ENCODE measurements at regions not wholly inside any gene's neighbourhood (a gene's known extent, or its start where the extent isn't known, plus 50 kb on each side); places are given as distances from the start of the nearest gene placed in this dataset.
A peak's percentile ranks its signal among the peaks of the same experiment; 100 is the strongest.

- Histone ChIP-seq H2BK12ac (ENCODE audit: low read length) (no peak overlapping the region), H3K9ac (ENCODE audit: low read depth, low read length, poor library complexity) (no peak overlapping the region), H2BK120ac (ENCODE audit: low read depth, low read length) (no peak overlapping the region), H4K8ac (ENCODE audit: low read depth, low read length) (no peak overlapping the region), H3K18ac (ENCODE audit: low read length) (peak overlapping the region; percentile 51), H3K14ac (ENCODE audit: low read length) (no peak overlapping the region), H3K23ac (ENCODE audit: low read depth, low read length, poor library complexity) (no peak overlapping the region), H3K79me1 (ENCODE audit: low read depth, low read length) (no peaks in the 10 kb centered on the region), H4K91ac (ENCODE audit: low read depth, low read length, poor library complexity) (no peak overlapping the region), H2AFZ (ENCODE audit: low read length) (no peak overlapping the region), H3K4me3 (ENCODE audit: low read length in 2 of 2) (no peak overlapping the region), H2BK15ac (ENCODE audit: low read length) (no peak overlapping the region), H2AK5ac (ENCODE audit: low read depth, low read length) (peak overlapping the region; percentile 11), H3K27me3 (ENCODE audit: control insufficient read depth in 3 of 3, insufficient read depth in 3 of 3, low read depth in 1 of 3, low read length in 3 of 3) (no peaks in the 10 kb centered on the region), H3K36me3 (replicated peaks in 1 of 2; ENCODE audit: control insufficient read depth in 2 of 2, insufficient read depth in 2 of 2, low read length in 2 of 2) (no peaks in the 10 kb centered on the region), H3K9me3 (replicated peaks in 1 of 2; ENCODE audit: control insufficient read depth in 2 of 2, insufficient read depth in 1 of 2, low read depth in 1 of 2, low read length in 2 of 2) (no peaks in the 10 kb centered on the region), H3K4ac (ENCODE audit: low read length) (no peak overlapping the region), H3K4me1 (ENCODE audit: control insufficient read depth in 2 of 2, insufficient read depth in 1 of 2, low read depth in 1 of 2, low read length in 2 of 2) (no peaks in the 10 kb centered on the region), H3K4me2 (ENCODE audit: insufficient read depth, low read length, poor library complexity, severe bottlenecking) (no peak overlapping the region), H3K27ac (replicated peaks; ENCODE audit: low read length) (no peak overlapping the region), H2BK5ac (ENCODE audit: low read length) (no peak overlapping the region)
- WGBS, 2 donors (ENCODE audit: extremely low coverage in 2 of 2, insufficient read length in 2 of 2, insufficient replicate concordance in 1 of 2): no CpG with 5 or more reads among the region's 6 CpGs
- no peak for DNase-seq (ENCODE audit: low spot score)
Measured at GRCh38 chr9:95796029-95796428, 79.5 kb upstream of the ERCC6L2 start.

- no peak overlapping the region for H2AK5ac ChIP-seq (ENCODE audit: low read depth, low read length)
- H3K79me1 ChIP-seq (ENCODE audit: low read depth, low read length): no peaks in the 10 kb centered on the region
- no peaks in the 10 kb centered on the region for H3K27me3 ChIP-seq (ENCODE audit: control insufficient read depth in 3 of 3, insufficient read depth in 3 of 3, low read depth in 1 of 3, low read length in 3 of 3)
- H2BK120ac ChIP-seq (ENCODE audit: low read depth, low read length): no peak overlapping the region
- no peaks in the 10 kb centered on the region for H3K4me1 ChIP-seq (ENCODE audit: control insufficient read depth in 2 of 2, insufficient read depth in 1 of 2, low read depth in 1 of 2, low read length in 2 of 2)
- H3K4ac ChIP-seq (ENCODE audit: low read length): no peak overlapping the region
- no peak overlapping the region for H2BK15ac ChIP-seq (ENCODE audit: low read length)
- no peak overlapping the region for H4K91ac ChIP-seq (ENCODE audit: low read depth, low read length, poor library complexity)
- DNase-seq (ENCODE audit: low spot score): no peak
- no peak overlapping the region for H3K23ac ChIP-seq (ENCODE audit: low read depth, low read length, poor library complexity)
- WGBS, 2 donors (ENCODE audit: extremely low coverage in 2 of 2, insufficient read length in 2 of 2, insufficient replicate concordance in 1 of 2): no CpG with 5 or more reads among the region's 5 CpGs
- H2BK5ac ChIP-seq (ENCODE audit: low read length): no peak overlapping the region
- H3K14ac ChIP-seq (ENCODE audit: low read length): no peak overlapping the region
- no peak overlapping the region for H2AFZ ChIP-seq (ENCODE audit: low read length)
- H3K36me3 ChIP-seq (replicated peaks in 1 of 2; ENCODE audit: control insufficient read depth in 2 of 2, insufficient read depth in 2 of 2, low read length in 2 of 2): no peaks in the 10 kb centered on the region
- no peak overlapping the region for H4K8ac ChIP-seq (ENCODE audit: low read depth, low read length)
- no peak overlapping the region for H2BK12ac ChIP-seq (ENCODE audit: low read length)
- no peak overlapping the region for H3K18ac ChIP-seq (ENCODE audit: low read length)
- H3K4me2 ChIP-seq (ENCODE audit: insufficient read depth, low read length, poor library complexity, severe bottlenecking): no peak overlapping the region
- H3K27ac ChIP-seq (replicated peaks; ENCODE audit: low read length): no peak overlapping the region
- no peak overlapping the region for H3K9ac ChIP-seq (ENCODE audit: low read depth, low read length, poor library complexity)
- no peaks in the 10 kb centered on the region for H3K9me3 ChIP-seq (replicated peaks in 1 of 2; ENCODE audit: control insufficient read depth in 2 of 2, insufficient read depth in 1 of 2, low read depth in 1 of 2, low read length in 2 of 2)
- H3K4me3 ChIP-seq (ENCODE audit: low read length in 2 of 2): no peak overlapping the region
Measured at GRCh38 chr9:95793924-95794828, 81.3 kb upstream of the ERCC6L2 start.

GRCh38 chr9:95791695-95792094 is 83.8 kb upstream of the ERCC6L2 start:
- H2BK5ac ChIP-seq (ENCODE audit: low read length): no peak overlapping the region
- no peak overlapping the region for H3K4me2 ChIP-seq (ENCODE audit: insufficient read depth, low read length, poor library complexity, severe bottlenecking)
- H3K9ac ChIP-seq (ENCODE audit: low read depth, low read length, poor library complexity): no peak overlapping the region
- H3K4me3 ChIP-seq (ENCODE audit: low read length in 2 of 2): no peak overlapping the region
- H3K14ac ChIP-seq (ENCODE audit: low read length): no peak overlapping the region
- WGBS, 2 donors (ENCODE audit: extremely low coverage in 2 of 2, insufficient read length in 2 of 2, insufficient replicate concordance in 1 of 2): no CpG with 5 or more reads among the region's 2 CpGs
- no peaks in the 10 kb centered on the region for H3K9me3 ChIP-seq (replicated peaks in 1 of 2; ENCODE audit: control insufficient read depth in 2 of 2, insufficient read depth in 1 of 2, low read depth in 1 of 2, low read length in 2 of 2)
- H2AFZ ChIP-seq (ENCODE audit: low read length): no peak overlapping the region
- no peaks in the 10 kb centered on the region for H3K27me3 ChIP-seq (ENCODE audit: control insufficient read depth in 3 of 3, insufficient read depth in 3 of 3, low read depth in 1 of 3, low read length in 3 of 3)
- H4K91ac ChIP-seq (ENCODE audit: low read depth, low read length, poor library complexity): no peak overlapping the region
- no peak overlapping the region for H3K27ac ChIP-seq (replicated peaks; ENCODE audit: low read length)
- H3K36me3 ChIP-seq (replicated peaks in 1 of 2; ENCODE audit: control insufficient read depth in 2 of 2, insufficient read depth in 2 of 2, low read length in 2 of 2): no peaks in the 10 kb centered on the region
- no peak overlapping the region for H2BK15ac ChIP-seq (ENCODE audit: low read length)
- H2BK12ac ChIP-seq (ENCODE audit: low read length): no peak overlapping the region
- no peak overlapping the region for H2BK120ac ChIP-seq (ENCODE audit: low read depth, low read length)
- peaks cover 3 to 8% of the 10 kb centered on the region in 2 donors for H3K4me1 ChIP-seq (ENCODE audit: control insufficient read depth in 2 of 2, insufficient read depth in 1 of 2, low read depth in 1 of 2, low read length in 2 of 2)
- H3K18ac ChIP-seq (ENCODE audit: low read length): no peak overlapping the region
- H2AK5ac ChIP-seq (ENCODE audit: low read depth, low read length): no peak overlapping the region
- no peak overlapping the region for H3K4ac ChIP-seq (ENCODE audit: low read length)
- DNase-seq (ENCODE audit: low spot score): no peak
- H4K8ac ChIP-seq (ENCODE audit: low read depth, low read length): no peak overlapping the region
- H3K23ac ChIP-seq (ENCODE audit: low read depth, low read length, poor library complexity): no peak overlapping the region
- H3K79me1 ChIP-seq (ENCODE audit: low read depth, low read length): no peaks in the 10 kb centered on the region

DNA sequence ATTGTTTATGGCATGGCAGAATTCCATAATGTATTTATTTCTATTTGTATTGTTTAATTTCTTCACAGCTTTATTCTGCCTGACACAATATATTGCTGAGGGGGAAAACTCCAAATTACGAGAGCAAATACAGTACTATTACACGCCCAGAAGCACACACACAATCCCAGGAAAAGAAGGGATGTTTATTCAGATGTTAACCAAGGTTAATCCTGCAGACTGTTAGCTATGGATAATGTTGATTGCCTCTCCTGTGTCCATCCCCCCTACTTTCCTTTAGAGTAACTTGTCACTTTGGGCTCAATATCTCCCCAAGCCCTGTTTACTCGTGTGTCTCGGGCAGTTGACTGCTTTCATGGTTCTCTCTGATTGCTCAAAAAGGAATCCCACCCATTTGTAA is 84.2 kb upstream of the ERCC6L2 start:
- Histone ChIP-seq H4K8ac (ENCODE audit: low read depth, low read length) (no peak overlapping the region), H3K23ac (ENCODE audit: low read depth, low read length, poor library complexity) (no peak overlapping the region), H3K36me3 (replicated peaks in 1 of 2; ENCODE audit: control insufficient read depth in 2 of 2, insufficient read depth in 2 of 2, low read length in 2 of 2) (no peaks in the 10 kb centered on the region), H3K4me1 (ENCODE audit: control insufficient read depth in 2 of 2, insufficient read depth in 1 of 2, low read depth in 1 of 2, low read length in 2 of 2) (peaks cover 3 to 8% of the 10 kb centered on the region in 2 donors), H2AK5ac (ENCODE audit: low read depth, low read length) (no peak overlapping the region), H3K27me3 (ENCODE audit: control insufficient read depth in 3 of 3, insufficient read depth in 3 of 3, low read depth in 1 of 3, low read length in 3 of 3) (no peaks in the 10 kb centered on the region), H2AFZ (ENCODE audit: low read length) (no peak overlapping the region), H3K14ac (ENCODE audit: low read length) (no peak overlapping the region), H3K4me2 (ENCODE audit: insufficient read depth, low read length, poor library complexity, severe bottlenecking) (no peak overlapping the region), H3K18ac (ENCODE audit: low read length) (no peak overlapping the region), H2BK15ac (ENCODE audit: low read length) (no peak overlapping the region), H3K9ac (ENCODE audit: low read depth, low read length, poor library complexity) (no peak overlapping the region), H3K4me3 (ENCODE audit: low read length in 2 of 2) (no peak overlapping the region), H3K4ac (ENCODE audit: low read length) (no peak overlapping the region), H2BK12ac (ENCODE audit: low read length) (no peak overlapping the region), H3K79me1 (ENCODE audit: low read depth, low read length) (no peaks in the 10 kb centered on the region), H4K91ac (ENCODE audit: low read depth, low read length, poor library complexity) (no peak overlapping the region), H3K9me3 (replicated peaks in 1 of 2; ENCODE audit: control insufficient read depth in 2 of 2, insufficient read depth in 1 of 2, low read depth in 1 of 2, low read length in 2 of 2) (no peaks in the 10 kb centered on the region), H2BK5ac (ENCODE audit: low read length) (no peak overlapping the region), H2BK120ac (ENCODE audit: low read depth, low read length) (no peak overlapping the region), H3K27ac (replicated peaks; ENCODE audit: low read length) (no peak overlapping the region)
- no CpG with 5 or more reads among the region's 4 CpGs for WGBS, 2 donors (ENCODE audit: extremely low coverage in 2 of 2, insufficient read length in 2 of 2, insufficient replicate concordance in 1 of 2)
- DNase-seq (ENCODE audit: low spot score): no peak
